ENCODE measurements at regions not wholly inside any gene's neighbourhood (a gene's known extent, or its start where the extent isn't known, plus 50 kb on each side); places are given as distances from the start of the nearest gene placed in this dataset.

DNA sequence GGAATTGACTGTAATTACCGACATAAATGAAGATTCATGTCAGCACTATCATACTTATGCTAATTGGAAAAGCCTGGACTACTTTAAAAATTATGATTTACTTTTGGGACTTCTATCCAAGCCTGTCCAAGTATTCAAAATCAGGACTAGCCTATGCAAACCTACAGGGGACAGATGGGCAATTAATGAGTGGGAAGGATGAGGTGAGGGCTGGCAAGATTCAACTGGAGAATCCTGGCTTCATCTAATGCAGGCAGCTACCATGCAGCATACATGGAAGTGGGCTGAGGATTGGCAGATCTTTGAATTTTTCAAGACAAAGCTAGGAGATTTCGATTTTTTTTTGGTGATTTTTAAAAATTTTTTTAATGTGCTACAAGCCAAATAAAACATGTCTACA lies 532.6 kb downstream of the CSNK1G3 start:
- no peak for TF ChIP-seq CTCF (tag by site-specific recombination; IDR thresholded peaks at IDR 0.05)
- no peak for TF ChIP-seq TCF7L2 (IDR thresholded peaks at IDR 0.05; ENCODE audit: borderline replicate concordance, low read depth, low read length)
- TF ChIP-seq ZNF785 (tag by site-specific recombination; IDR thresholded peaks at IDR 0.05), result no peak

Data from HEK293 (cell line).